AG09309 (cell line): ENCODE measurements at regions not wholly inside any gene's neighbourhood (a gene's known extent, or its start where the extent isn't known, plus 50 kb on each side); places are given as distances from the start of the nearest gene placed in this dataset.

ENCODE experiments used
- DNase-seq: peaks from one replicate; pipeline ENCODE4 v3.0.0-alpha.2; 2010; ENCODE audit warnings: low read depth
- H3K4me3 ChIP-seq: 2 replicates; pipeline ENCODE4 v1.5.1; 2011; ENCODE audit warnings: mild to moderate bottlenecking, low read depth, low read length, moderate library complexity; ENCODE audit not compliant: control insufficient read depth
- TF ChIP-seq, protein P1 (sequence below): IDR thresholded peaks from 2 replicates; pipeline ENCODE4 v1.5.1; 2011; ENCODE audit warnings: mild to moderate bottlenecking, low read depth, low read length, inconsistent platforms; ENCODE audit not compliant: insufficient read depth, control insufficient read depth; ENCODE audit errors: missing control alignments

DNA sequence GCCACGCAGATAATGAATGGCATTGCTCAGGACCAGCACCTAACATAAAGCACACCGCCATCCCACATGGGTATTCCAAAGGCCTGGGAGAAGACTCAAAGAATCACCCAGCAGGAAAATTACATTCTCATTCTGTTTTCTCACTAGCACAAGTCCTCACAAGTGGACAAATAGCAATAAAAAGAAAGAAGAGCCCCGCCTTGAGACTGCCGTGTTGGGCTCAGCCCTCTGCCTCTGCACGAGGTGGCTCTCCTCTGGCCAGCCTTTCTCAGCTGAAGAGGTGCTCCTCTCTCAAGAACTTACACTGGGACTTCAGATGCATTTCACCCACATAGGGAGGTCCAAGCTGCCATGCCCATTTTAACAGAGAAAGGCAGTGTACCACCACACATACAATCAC is 207.5 kb downstream of the SPTSSA start:
- DNase-seq, result no peak
- TF ChIP-seq, protein P1, sequence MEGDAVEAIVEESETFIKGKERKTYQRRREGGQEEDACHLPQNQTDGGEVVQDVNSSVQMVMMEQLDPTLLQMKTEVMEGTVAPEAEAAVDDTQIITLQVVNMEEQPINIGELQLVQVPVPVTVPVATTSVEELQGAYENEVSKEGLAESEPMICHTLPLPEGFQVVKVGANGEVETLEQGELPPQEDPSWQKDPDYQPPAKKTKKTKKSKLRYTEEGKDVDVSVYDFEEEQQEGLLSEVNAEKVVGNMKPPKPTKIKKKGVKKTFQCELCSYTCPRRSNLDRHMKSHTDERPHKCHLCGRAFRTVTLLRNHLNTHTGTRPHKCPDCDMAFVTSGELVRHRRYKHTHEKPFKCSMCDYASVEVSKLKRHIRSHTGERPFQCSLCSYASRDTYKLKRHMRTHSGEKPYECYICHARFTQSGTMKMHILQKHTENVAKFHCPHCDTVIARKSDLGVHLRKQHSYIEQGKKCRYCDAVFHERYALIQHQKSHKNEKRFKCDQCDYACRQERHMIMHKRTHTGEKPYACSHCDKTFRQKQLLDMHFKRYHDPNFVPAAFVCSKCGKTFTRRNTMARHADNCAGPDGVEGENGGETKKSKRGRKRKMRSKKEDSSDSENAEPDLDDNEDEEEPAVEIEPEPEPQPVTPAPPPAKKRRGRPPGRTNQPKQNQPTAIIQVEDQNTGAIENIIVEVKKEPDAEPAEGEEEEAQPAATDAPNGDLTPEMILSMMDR, result no peak
- no peak overlapping the region for H3K4me3 ChIP-seq

DNA sequence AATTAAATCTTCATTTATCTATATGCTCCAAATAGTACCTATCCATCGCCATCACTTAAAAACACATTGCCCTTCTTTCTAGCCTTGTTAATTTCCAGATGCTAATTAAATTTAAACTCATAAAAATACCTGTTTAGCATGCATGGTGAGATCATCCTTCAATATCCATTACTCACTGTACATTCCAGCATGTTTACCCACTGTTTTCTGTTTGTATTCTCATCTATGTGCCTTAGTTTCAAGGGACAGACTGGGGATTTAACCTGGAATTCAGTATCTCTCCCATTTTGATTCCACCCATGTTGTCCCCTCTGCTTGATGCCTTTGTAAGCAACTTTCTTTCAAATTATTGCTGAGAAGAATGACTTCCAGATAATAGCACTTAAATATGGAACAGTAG is 208.0 kb downstream of the SPTSSA start:
- TF ChIP-seq, protein P1, result no peak
- no peak for DNase-seq
- H3K4me3 ChIP-seq, result no peak overlapping the region

DNA sequence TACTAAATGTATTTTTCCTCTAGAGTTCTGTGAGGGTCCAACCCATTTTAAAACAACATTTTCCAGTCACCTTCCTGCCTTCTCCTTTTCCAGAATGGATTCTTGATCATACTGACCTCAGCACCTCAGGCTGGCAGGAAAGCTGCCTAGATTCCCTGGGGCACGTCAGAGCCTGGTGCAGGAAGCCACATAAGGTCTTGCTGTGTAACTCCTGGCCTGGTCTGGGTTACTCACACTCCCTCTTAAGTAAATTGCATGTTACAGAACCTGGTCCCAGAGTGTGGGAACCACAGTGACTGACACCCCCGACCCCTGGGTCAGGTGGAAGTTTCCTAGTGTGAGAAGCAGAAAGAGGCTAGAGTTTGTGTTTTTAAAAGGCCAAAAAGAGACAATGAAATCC is 209.8 kb downstream of the SPTSSA start:
- no peak overlapping the region for H3K4me3 ChIP-seq
- TF ChIP-seq, protein P1, result no peak
- no peak for DNase-seq

DNA sequence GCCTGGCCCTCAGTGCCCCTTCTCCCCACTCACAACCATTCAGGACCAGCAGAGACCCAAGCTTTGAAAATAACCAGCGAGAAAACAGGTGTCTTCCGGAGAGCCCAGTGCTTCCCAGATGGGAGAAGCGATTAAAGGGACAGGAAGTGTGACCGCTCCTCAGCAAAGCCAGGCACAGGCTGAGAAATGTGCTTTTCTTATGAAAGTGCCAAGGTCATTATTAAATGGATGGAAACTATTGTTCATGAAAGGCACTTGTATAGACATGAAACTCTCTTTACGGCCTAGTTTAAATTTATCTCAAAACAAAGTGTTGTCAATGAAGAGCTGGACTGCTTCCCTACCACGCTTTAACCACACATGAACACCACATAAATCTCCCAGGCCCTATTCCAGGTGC is 210.4 kb downstream of the SPTSSA start:
- TF ChIP-seq, protein P1, result no peak
- no peak overlapping the region for H3K4me3 ChIP-seq
- DNase-seq, result no peak

DNA sequence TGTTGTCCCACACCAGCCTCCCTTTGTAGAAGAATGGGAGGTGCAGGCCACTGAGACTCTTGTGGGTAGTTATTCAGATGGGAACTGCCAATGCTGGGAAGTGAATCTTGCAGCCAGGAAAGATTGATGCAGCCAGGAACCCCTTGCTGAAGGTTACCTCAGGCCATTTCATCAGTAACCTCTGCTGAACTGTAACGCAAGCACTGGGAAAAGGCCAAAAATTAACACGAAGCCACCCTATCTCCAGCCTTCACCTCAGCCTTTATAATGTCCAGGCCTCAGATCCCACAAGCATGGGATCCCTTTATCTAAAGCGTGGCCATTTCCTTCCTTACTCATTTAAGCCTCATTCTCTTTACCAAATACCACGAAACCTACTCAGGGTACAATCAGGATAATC is 211.1 kb downstream of the SPTSSA start:
- DNase-seq, result no peak
- TF ChIP-seq, protein P1, result no peak

DNA sequence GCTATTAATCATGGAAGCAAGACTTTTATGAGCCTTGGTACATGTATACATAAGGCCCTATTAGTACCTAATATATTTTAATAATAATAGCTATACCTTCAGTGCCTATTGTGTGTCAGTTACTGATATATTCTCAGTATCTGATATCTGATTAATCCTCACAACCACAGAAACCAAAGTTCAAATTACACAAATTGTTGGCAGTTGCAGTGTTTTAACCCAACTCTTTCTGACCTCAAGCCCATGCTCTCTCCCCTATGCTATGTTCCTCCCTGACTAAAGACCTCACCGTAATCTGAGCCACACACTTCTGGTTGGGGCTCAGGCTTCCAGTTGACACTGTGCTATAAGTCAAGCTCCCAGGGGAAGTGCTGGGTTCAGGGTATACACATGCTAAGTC is 214.4 kb downstream of the SPTSSA start:
- DNase-seq, result no peak
- TF ChIP-seq, protein P1, result no peak
- H3K4me3 ChIP-seq, result no peak overlapping the region

More for the DNA sequence above, 211.1 kb downstream of the SPTSSA start:
- H3K4me3 ChIP-seq, result no peak overlapping the region

DNA sequence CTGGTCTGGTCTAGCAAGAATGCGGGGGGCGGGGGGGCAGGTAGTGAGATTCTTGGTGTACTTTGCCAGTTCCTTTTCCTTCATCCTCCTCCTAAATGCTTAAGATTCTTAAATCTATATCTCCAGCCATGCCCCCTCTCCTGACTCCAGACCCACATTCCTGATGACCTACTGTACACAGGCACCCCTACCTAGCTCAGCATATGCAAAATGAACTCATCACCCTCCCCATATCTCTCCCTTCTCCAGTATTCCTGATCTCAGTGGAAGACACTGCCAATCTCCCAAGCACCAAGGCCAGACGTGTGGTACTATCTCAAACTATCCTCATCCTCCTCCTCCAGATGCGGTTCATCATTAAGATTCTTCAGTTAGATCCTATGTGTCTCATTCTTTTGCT is 215.8 kb downstream of the SPTSSA start:
- TF ChIP-seq, protein P1, result no peak
- DNase-seq, result no peak
- no peak overlapping the region for H3K4me3 ChIP-seq
